CD8-positive, alpha-beta memory T cell (primary cell): ENCODE measurements at regions not wholly inside any gene's neighbourhood (a gene's known extent, or its start where the extent isn't known, plus 50 kb on each side); places are given as distances from the start of the nearest gene placed in this dataset.
"Not testable (repeated sequence)": the region's sequence is repeated elsewhere in the genome, so short reads cannot be mapped to it uniquely, and the experiment has no call there.

ENCODE experiments used
- CTCF ChIA-PET: fragments of 350-600 bp; sonication (Branson Sonifier 250); formaldehyde crosslinking; loops from one replicate; lab custom pipeline; 2021; ENCODE audit warnings: antibody characterized with exemption; lab: Charles Lee
- POLR2A ChIA-PET: fragments of 350-600 bp; sonication (Branson Sonifier 250); formaldehyde crosslinking; loops from one replicate; lab custom pipeline; 2021; ENCODE audit warnings: antibody characterized with exemption; lab: Charles Lee
- DNase-seq, 5 donors: peaks; one replicate each; pipeline versions ENCODE4 v3.0.0 to v3.0.0-alpha.2; 2020 to 2022; ENCODE audit warnings: mixed read lengths in 1 of 5
- H3K27ac ChIP-seq: one replicate; pipeline ENCODE4 v1.7.0; 2013; ENCODE audit warnings: low read depth, mild to moderate bottlenecking, low read length, moderate library complexity
- H3K27me3 ChIP-seq: 2 replicates; pipeline ENCODE4 v1.7.0; 2013; ENCODE audit warnings: low read length, mild to moderate bottlenecking; ENCODE audit not compliant: insufficient read depth, poor library complexity, severe bottlenecking
- H3K36me3 ChIP-seq: 2 replicates; pipeline ENCODE4 v1.7.0; 2013; ENCODE audit warnings: mild to moderate bottlenecking, low read length, moderate library complexity; ENCODE audit not compliant: insufficient read depth
- H3K4me1 ChIP-seq: 2 replicates; pipeline ENCODE4 v1.7.0; 2013; ENCODE audit warnings: mild to moderate bottlenecking, low read length, moderate library complexity; ENCODE audit not compliant: insufficient read depth
- H3K4me3 ChIP-seq: 2 replicates; pipeline ENCODE4 v1.7.0; 2013; ENCODE audit warnings: mild to moderate bottlenecking, low read length
- H3K9me3 ChIP-seq: 2 replicates; pipeline ENCODE4 v1.7.0; 2013; ENCODE audit warnings: mild to moderate bottlenecking, low read length
- H3K27ac Mint-ChIP-seq, 8 donors: one replicate each; pipeline ENCODE4 v1.8.0; 2020 to 2021; ENCODE audit warnings: mixed read lengths in 8 of 8, mild to moderate bottlenecking in 6 of 8, inconsistent platforms in 3 of 8, moderate library complexity in 3 of 8
- H3K27me3 Mint-ChIP-seq, 2 donors: one replicate each; pipeline ENCODE4 v1.8.0; 2020 to 2021; ENCODE audit warnings: mixed read lengths in 2 of 2, mild to moderate bottlenecking in 1 of 2, moderate library complexity in 1 of 2
- H3K36me3 Mint-ChIP-seq, 3 donors: one replicate each; pipeline ENCODE4 v1.8.0; 2020 to 2021; ENCODE audit warnings: mixed read lengths in 3 of 3, inconsistent platforms in 1 of 3, mild to moderate bottlenecking in 1 of 3
- H3K4me1 Mint-ChIP-seq, 3 donors: one replicate each; pipeline ENCODE4 v1.8.0; 2020 to 2021; ENCODE audit warnings: mixed read lengths in 3 of 3, inconsistent platforms in 1 of 3, mild to moderate bottlenecking in 1 of 3
- H3K4me3 Mint-ChIP-seq, 7 donors: one replicate each; pipeline ENCODE4 v1.8.0; 2020 to 2021; ENCODE audit warnings: mixed read lengths in 7 of 7, mild to moderate bottlenecking in 6 of 7, moderate library complexity in 4 of 7, inconsistent platforms in 2 of 7
- H3K9me3 Mint-ChIP-seq, 5 donors: one replicate each; pipeline ENCODE4 v1.8.0; 2020 to 2022; ENCODE audit warnings: mixed read lengths in 5 of 5, mild to moderate bottlenecking in 3 of 5, moderate library complexity in 2 of 5, inconsistent platforms in 1 of 5

DNA sequence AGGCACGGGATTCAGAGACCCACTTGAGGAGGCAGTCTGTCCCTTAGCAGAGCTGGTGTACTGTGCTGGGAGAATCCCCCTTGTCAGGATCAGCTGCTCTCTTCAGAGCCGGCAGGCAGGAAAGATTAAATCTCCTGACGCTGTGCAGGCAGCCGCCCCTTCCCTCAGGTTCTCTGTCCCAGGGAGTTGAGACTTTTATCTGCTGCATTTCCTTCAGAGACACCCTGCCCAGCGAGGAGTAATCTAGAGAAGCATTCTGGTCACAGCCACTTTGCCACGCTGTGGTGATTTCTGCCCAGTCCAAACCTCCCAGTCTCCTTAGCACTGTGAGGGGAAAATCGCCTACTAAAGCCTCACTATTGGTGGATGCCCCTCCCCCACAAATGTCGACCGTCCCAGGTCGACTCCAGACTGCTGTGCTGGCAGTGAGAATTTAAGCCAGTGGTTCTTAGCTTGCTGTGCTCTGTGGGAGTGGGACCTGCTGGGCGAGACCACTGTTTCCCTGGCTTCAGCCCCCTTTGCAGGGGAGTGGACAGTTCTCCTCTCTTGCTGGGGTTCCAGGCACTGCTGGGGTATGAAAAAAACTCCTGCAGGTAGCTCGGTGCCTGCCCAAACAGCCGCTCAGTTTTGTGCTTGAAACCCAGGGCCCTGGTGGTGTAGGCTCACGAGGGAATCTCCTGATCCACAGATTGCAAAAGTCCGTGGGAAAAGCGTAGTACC, 265.4 kb downstream of the ZWINT start:
- no peak overlapping the region for H3K4me3 Mint-ChIP-seq
- H3K36me3 ChIP-seq = no peaks in the 10 kb centered on the region

GRCh38 chr10:56093645-56094044, 267.4 kb downstream of the ZWINT start:
- H3K27ac ChIP-seq, H3K4me1 Mint-ChIP-seq, H3K27me3 Mint-ChIP-seq, H3K4me3 Mint-ChIP-seq, CTCF ChIA-PET, POLR2A ChIA-PET, H3K36me3 Mint-ChIP-seq, H3K27me3 ChIP-seq, H3K36me3 ChIP-seq, H3K4me3 ChIP-seq, H3K27ac Mint-ChIP-seq, H3K4me1 ChIP-seq, H3K9me3 ChIP-seq, DNase-seq: not testable (repeated sequence)
- H3K9me3 Mint-ChIP-seq = peaks cover 8 to 18% (median 13%) of the 10 kb centered on the region in 5 donors

More for the DNA sequence above, 265.4 kb downstream of the ZWINT start:
- no peaks in the 10 kb centered on the region for H3K4me1 Mint-ChIP-seq
- DNase-seq = no peak
- no peaks in the 10 kb centered on the region for H3K27me3 Mint-ChIP-seq
- ChIA-PET CTCF (no interaction called here), POLR2A (no interaction called here)
- no peak overlapping the region for H3K27ac Mint-ChIP-seq
- H3K36me3 Mint-ChIP-seq = no peaks in the 10 kb centered on the region
- Histone ChIP-seq H3K4me1 (no peaks in the 10 kb centered on the region), H3K27ac (no peak overlapping the region), H3K4me3 (no peak overlapping the region), H3K9me3 (no peaks in the 10 kb centered on the region), H3K27me3 (no peaks in the 10 kb centered on the region)
- H3K9me3 Mint-ChIP-seq = peaks cover 7 to 23% (median 10%) of the 10 kb centered on the region in 5 donors

DNA sequence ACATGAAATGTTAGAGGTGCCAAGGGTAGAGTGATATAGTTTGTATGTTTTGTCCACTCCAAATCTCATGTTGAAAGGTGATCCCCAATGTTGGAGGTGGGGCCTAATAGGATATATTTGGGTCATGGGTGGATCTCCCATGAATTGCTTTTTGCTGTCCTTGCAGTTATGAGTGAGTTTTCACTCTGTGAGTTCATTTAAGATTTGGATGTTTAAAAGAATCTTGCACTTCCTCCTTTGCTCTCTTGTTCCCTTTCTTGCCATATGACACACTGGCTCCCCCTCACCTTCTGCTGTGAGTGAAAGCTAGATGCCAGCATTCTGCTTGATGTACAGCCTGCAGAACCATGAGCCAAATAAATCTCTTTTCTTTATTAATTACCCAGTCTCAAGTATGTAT, 269.2 kb downstream of the ZWINT start:
- Mint-ChIP-seq H3K27ac (no peak overlapping the region), H3K36me3 (no peaks in the 10 kb centered on the region), H3K27me3 (no peaks in the 10 kb centered on the region), H3K9me3 (peaks cover 11 to 24% (median 19%) of the 10 kb centered on the region in 5 donors), H3K4me3 (no peak overlapping the region), H3K4me1 (no peaks in the 10 kb centered on the region)
- DNase-seq = no peak
- ChIA-PET POLR2A (no interaction called here), CTCF (no interaction called here)
- Histone ChIP-seq H3K4me3 (no peak overlapping the region), H3K36me3 (no peaks in the 10 kb centered on the region), H3K9me3 (no peaks in the 10 kb centered on the region), H3K4me1 (no peaks in the 10 kb centered on the region), H3K27me3 (no peaks in the 10 kb centered on the region), H3K27ac (no peak overlapping the region)

- no peak overlapping the region for H3K27ac Mint-ChIP-seq
- no peaks in the 10 kb centered on the region for H3K4me1 ChIP-seq
- no peak for DNase-seq
- H3K27me3 ChIP-seq = no peaks in the 10 kb centered on the region
- H3K36me3 ChIP-seq = no peaks in the 10 kb centered on the region
- CTCF ChIA-PET = no interaction called here
- no peaks in the 10 kb centered on the region for H3K9me3 ChIP-seq
- H3K4me3 Mint-ChIP-seq = no peak overlapping the region
- H3K36me3 Mint-ChIP-seq = no peaks in the 10 kb centered on the region
- H3K27ac ChIP-seq = no peak overlapping the region
- POLR2A ChIA-PET = no interaction called here
- no peaks in the 10 kb centered on the region for H3K27me3 Mint-ChIP-seq
- no peaks in the 10 kb centered on the region for H3K4me1 Mint-ChIP-seq
- H3K4me3 ChIP-seq = no peak overlapping the region
- H3K9me3 Mint-ChIP-seq = peaks cover 7 to 23% (median 18%) of the 10 kb centered on the region in 5 donors
These were observed 270.0 kb downstream of the ZWINT start for GRCh38 chr10:56090914-56091540.

GRCh38 chr10:56085406-56086122, 275.5 kb downstream of the ZWINT start:
- no peak for DNase-seq
- POLR2A ChIA-PET = no interaction called here
- no peak overlapping the region for H3K4me3 ChIP-seq
- no peaks in the 10 kb centered on the region for H3K4me1 ChIP-seq
- H3K9me3 ChIP-seq = no peaks in the 10 kb centered on the region
- H3K27ac ChIP-seq = no peak overlapping the region
- no peaks in the 10 kb centered on the region for H3K4me1 Mint-ChIP-seq
- no peaks in the 10 kb centered on the region for H3K27me3 ChIP-seq
- peaks cover 3 to 34% (median 15%) of the 10 kb centered on the region in 5 donors for H3K9me3 Mint-ChIP-seq
- CTCF ChIA-PET = no interaction called here
- no peak overlapping the region for H3K4me3 Mint-ChIP-seq
- H3K36me3 Mint-ChIP-seq = no peaks in the 10 kb centered on the region
- H3K27ac Mint-ChIP-seq = no peak overlapping the region
- no peaks in the 10 kb centered on the region for H3K27me3 Mint-ChIP-seq
- no peaks in the 10 kb centered on the region for H3K36me3 ChIP-seq

- H3K27me3 Mint-ChIP-seq = no peaks in the 10 kb centered on the region
- H3K36me3 ChIP-seq = no peaks in the 10 kb centered on the region
- no peak overlapping the region for H3K27ac Mint-ChIP-seq
- H3K4me3 Mint-ChIP-seq = no peak overlapping the region
- no peaks in the 10 kb centered on the region for H3K4me1 ChIP-seq
- H3K27ac ChIP-seq = no peak overlapping the region
- H3K9me3 Mint-ChIP-seq = peaks cover 1 to 37% (median 12%) of the 10 kb centered on the region in 5 donors
- H3K4me1 Mint-ChIP-seq = no peaks in the 10 kb centered on the region
- H3K27me3 ChIP-seq = no peaks in the 10 kb centered on the region
- H3K4me3 ChIP-seq = no peak overlapping the region
- CTCF ChIA-PET = no interaction called here
- DNase-seq = no peak
- POLR2A ChIA-PET = no interaction called here
- H3K9me3 ChIP-seq = no peaks in the 10 kb centered on the region
- H3K36me3 Mint-ChIP-seq = no peaks in the 10 kb centered on the region
These were observed 278.9 kb downstream of the ZWINT start for GRCh38 chr10:56082169-56082568.

DNA sequence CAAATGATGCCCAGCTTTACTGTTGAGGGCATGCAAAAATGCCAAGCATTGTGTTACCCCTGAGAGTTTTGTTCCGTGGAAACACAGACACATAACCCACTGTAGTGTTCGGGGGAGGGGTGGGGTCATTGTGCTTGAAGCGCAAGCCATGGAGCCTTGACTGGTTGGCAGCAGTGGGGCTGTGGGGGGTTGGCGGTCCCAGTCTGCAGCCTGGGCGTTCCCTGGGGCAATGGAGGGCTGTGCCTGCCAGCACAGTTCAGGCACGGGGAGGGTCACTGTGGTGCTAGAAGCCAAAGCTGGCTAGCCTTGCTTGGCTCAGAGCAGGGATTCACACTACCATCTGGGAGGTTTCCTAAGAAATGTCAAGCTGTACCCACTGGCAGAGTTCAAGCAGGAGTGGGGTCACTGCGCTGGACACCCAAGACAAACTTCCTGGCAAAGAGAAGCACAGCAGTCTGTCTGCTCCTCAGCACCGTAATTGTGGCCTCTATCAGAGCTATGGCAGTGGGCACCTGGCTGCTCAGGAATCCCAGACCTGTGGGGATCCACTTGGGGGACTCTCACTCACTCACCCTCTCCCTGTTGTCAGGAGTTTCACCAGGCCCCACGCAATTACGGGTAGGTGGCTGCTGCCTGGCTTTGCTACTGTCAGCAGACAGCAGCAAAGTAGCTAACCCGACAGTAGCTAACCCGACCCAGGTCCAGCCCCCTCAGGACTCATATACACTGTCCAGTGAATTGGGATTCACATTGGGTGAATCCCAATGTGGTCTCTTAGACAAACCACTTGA, 292.4 kb downstream of the ZWINT start:
- Mint-ChIP-seq H3K36me3 (peaks cover 0 to 4% (median 0%) of the 10 kb centered on the region in 3 donors), H3K27me3 (no peaks in the 10 kb centered on the region), H3K4me3 (no peak overlapping the region), H3K27ac (no peak overlapping the region), H3K4me1 (no peaks in the 10 kb centered on the region), H3K9me3 (peaks cover 4 to 30% (median 20%) of the 10 kb centered on the region in 5 donors)
- no peak overlapping the region for H3K4me3 ChIP-seq
- H3K27ac ChIP-seq = no peak overlapping the region
- no peaks in the 10 kb centered on the region for H3K36me3 ChIP-seq
- H3K4me1 ChIP-seq = no peaks in the 10 kb centered on the region
- H3K27me3 ChIP-seq = no peaks in the 10 kb centered on the region
- CTCF ChIA-PET = no interaction called here
- POLR2A ChIA-PET = no interaction called here
- DNase-seq = no peak
- H3K9me3 ChIP-seq = no peaks in the 10 kb centered on the region
